H1 (cell line): ENCODE measurements at regions not wholly inside any gene's neighbourhood (a gene's known extent, or its start where the extent isn't known, plus 50 kb on each side); places are given as distances from the start of the nearest gene placed in this dataset.
"Not testable (repeated sequence)": the region's sequence is repeated elsewhere in the genome, so short reads cannot be mapped to it uniquely, and the experiment has no call there.

ENCODE experiments used
- CTCF ChIA-PET: fragments of 300-600 bp; sonication (Branson Sonifier 250); formaldehyde crosslinking; loops from one replicate; lab custom pipeline; 2021; ENCODE audit not compliant: partially characterized antibody; lab: Charles Lee
- POLR2A ChIA-PET: fragments of 300-600 bp; sonication (Branson Sonifier 250); formaldehyde crosslinking; loops from one replicate; lab custom pipeline; 2021; ENCODE audit warnings: inconsistent platforms; ENCODE audit not compliant: partially characterized antibody; lab: Charles Lee
- DNase-seq, 2 experiments: peaks; one replicate each; pipeline versions ENCODE4 v3.0.0 to v3.0.0-alpha.2; 2010 to 2022; ENCODE audit warnings: low spot score in 2 of 2, low read depth in 1 of 2, mixed read lengths in 1 of 2
- FAIRE-seq: peaks from 2 replicates; lab custom pipeline; 2011; peaks lifted over from hg19 to GRCh38; lab: Jason Lieb, UNC
- H2AFZ ChIP-seq: 2 replicates; pipeline ENCODE4 v1.8.1; 2012; ENCODE audit warnings: low read length, inconsistent platforms
- H2AK5ac ChIP-seq: 2 replicates; pipeline ENCODE4 v1.6.1; 2013; ENCODE audit warnings: low read depth, low read length
- H2BK120ac ChIP-seq: replicated peaks from 2 replicates; pipeline ENCODE3; 2013; ENCODE audit warnings: low read depth, low read length, inconsistent platforms
- H2BK12ac ChIP-seq: 2 replicates; pipeline ENCODE4 v1.6.1; 2013; ENCODE audit warnings: low read depth, low read length
- H2BK15ac ChIP-seq: 2 replicates; pipeline ENCODE4 v1.6.1; 2013; ENCODE audit warnings: low read length
- H2BK20ac ChIP-seq: 2 replicates; pipeline ENCODE4 v1.6.1; 2013; ENCODE audit warnings: low read length
- H2BK5ac ChIP-seq: 2 replicates; pipeline ENCODE4 v1.6.1; 2013; ENCODE audit warnings: low read depth, low read length
- H3K14ac ChIP-seq: 2 replicates; pipeline ENCODE4 v1.6.1; 2013; ENCODE audit warnings: inconsistent platforms; ENCODE audit not compliant: insufficient read length
- H3K18ac ChIP-seq: 2 replicates; pipeline ENCODE4 v1.6.1; 2013; ENCODE audit warnings: low read length; ENCODE audit errors: extremely low read depth
- H3K23ac ChIP-seq: 2 replicates; pipeline ENCODE4 v1.6.1; 2013; ENCODE audit warnings: inconsistent platforms; ENCODE audit not compliant: insufficient read length
- H3K23me2 ChIP-seq: 2 replicates; pipeline ENCODE4 v1.6.1; 2013; ENCODE audit warnings: low read depth, low read length
- H3K27ac ChIP-seq: 2 replicates; pipeline ENCODE4 v1.6.1; 2011; ENCODE audit warnings: low read depth, low read length, inconsistent platforms
- H3K27me3 ChIP-seq, 4 experiments: replicated peaks in 1 of 4; 1 replicate in 1 of 4; 2 replicates in 3 of 4; pipeline versions ENCODE4 v1.6.1 to v1.8.1; 2011 to 2013; ENCODE audit warnings: low read length in 3 of 4, mild to moderate bottlenecking in 3 of 4, inconsistent platforms in 2 of 4, mixed read lengths in 2 of 4, moderate library complexity in 1 of 4; ENCODE audit not compliant: control insufficient read depth in 3 of 4, insufficient read depth in 3 of 4; ENCODE audit errors: extremely low read depth in 1 of 4
- H3K36me3 ChIP-seq, 4 experiments: 2 replicates each; pipeline versions ENCODE4 v1.6.1 to v1.8.1; 2011 to 2013; ENCODE audit warnings: mild to moderate bottlenecking in 4 of 4, low read length in 3 of 4, moderate library complexity in 2 of 4, control low read depth in 1 of 4, inconsistent platforms in 1 of 4; ENCODE audit not compliant: insufficient read depth in 4 of 4, control insufficient read depth in 2 of 4
- H3K4ac ChIP-seq: replicated peaks from 2 replicates; pipeline ENCODE3; 2013; ENCODE audit warnings: low read length, low read depth, mixed read lengths, inconsistent platforms; ENCODE audit not compliant: insufficient read length
- H3K4me1 ChIP-seq, 4 experiments: replicated peaks in 1 of 4; 1 replicate in 1 of 4; 2 replicates in 3 of 4; pipeline versions ENCODE4 v1.6.1 to v1.8.1; 2011 to 2013; ENCODE audit warnings: low read length in 3 of 4, inconsistent platforms in 2 of 4, mixed read lengths in 1 of 4; ENCODE audit not compliant: insufficient read depth in 4 of 4, control insufficient read depth in 3 of 4
- H3K4me2 ChIP-seq, 2 experiments: 2 replicates each; pipeline versions ENCODE4 v1.6.1 to v1.8.1; 2011 to 2013; ENCODE audit warnings: low read depth in 2 of 2, low read length in 2 of 2, control low read depth in 1 of 2, inconsistent platforms in 1 of 2, mild to moderate bottlenecking in 1 of 2; ENCODE audit not compliant: insufficient read depth in 1 of 2
- H3K4me3 ChIP-seq, 4 experiments: fragments of 200-600, 300-600 bp in 1 of 4; sonication (generic), shearing (Covaris generic), sonication (Bioruptor Twin) in 1 of 4; 2 replicates each; pipeline versions ENCODE4 v1.5.1 to v1.8.1; 2011 to 2016; ENCODE audit warnings: low read length in 4 of 4, low read depth in 3 of 4, control low read depth in 2 of 4, inconsistent platforms in 2 of 4, mild to moderate bottlenecking in 2 of 4, mixed read lengths in 1 of 4, moderate library complexity in 1 of 4; ENCODE audit not compliant: insufficient read depth in 2 of 4; ENCODE audit errors: extremely low read depth in 1 of 4
- H3K56ac ChIP-seq: replicated peaks from 2 replicates; pipeline ENCODE3; 2013; ENCODE audit warnings: low read depth, mild to moderate bottlenecking, mixed read lengths, low read length, inconsistent platforms; ENCODE audit not compliant: insufficient read length
- H3K79me1 ChIP-seq: 2 replicates; pipeline ENCODE4 v1.6.1; 2013; ENCODE audit warnings: low read depth, low read length, control low read depth
- H3K79me2 ChIP-seq, 2 experiments: 2 replicates each; pipeline versions ENCODE4 v1.6.1 to v1.8.1; 2012 to 2013; ENCODE audit warnings: low read length in 2 of 2, mild to moderate bottlenecking in 2 of 2, inconsistent platforms in 1 of 2; ENCODE audit not compliant: insufficient read depth in 2 of 2, control insufficient read depth in 1 of 2
- H3K9ac ChIP-seq, 4 experiments: replicated peaks in 1 of 4; 1 replicate in 1 of 4; 2 replicates in 3 of 4; pipeline versions ENCODE4 v1.6.1 to v1.8.1; 2011 to 2013; ENCODE audit warnings: low read depth in 3 of 4, low read length in 3 of 4, control low read depth in 2 of 4, mild to moderate bottlenecking in 2 of 4, moderate library complexity in 2 of 4, inconsistent platforms in 1 of 4; ENCODE audit errors: extremely low read depth in 1 of 4
- H3K9me3 ChIP-seq, 2 experiments: 2 replicates each; pipeline versions ENCODE4 v1.6.1 to v1.8.1; 2012 to 2013; ENCODE audit warnings: mild to moderate bottlenecking in 2 of 2, moderate library complexity in 2 of 2, control low read depth in 1 of 2, inconsistent platforms in 1 of 2, low read depth in 1 of 2, low read length in 1 of 2, mixed read lengths in 1 of 2; ENCODE audit not compliant: insufficient read depth in 2 of 2
- H4K20me1 ChIP-seq, 2 experiments: replicated peaks in 1 of 2; 2 replicates each; pipeline versions ENCODE3 to v1.8.1; 2011 to 2013; ENCODE audit warnings: inconsistent platforms in 2 of 2, low read length in 2 of 2, mild to moderate bottlenecking in 1 of 2; ENCODE audit not compliant: insufficient read depth in 2 of 2, control insufficient read depth in 1 of 2
- H4K5ac ChIP-seq: 2 replicates; pipeline ENCODE4 v1.6.1; 2013; ENCODE audit warnings: low read length, low read depth, mixed read lengths, inconsistent platforms; ENCODE audit not compliant: insufficient read length
- H4K8ac ChIP-seq: 2 replicates; pipeline ENCODE4 v1.8.0; 2013; ENCODE audit warnings: mild to moderate bottlenecking, moderate library complexity, low read length, inconsistent platforms; ENCODE audit not compliant: insufficient read depth; ENCODE audit errors: extremely low read depth
- H4K91ac ChIP-seq: replicated peaks from 2 replicates; pipeline ENCODE3; 2013; ENCODE audit warnings: low read length, mixed read lengths, inconsistent platforms; ENCODE audit not compliant: insufficient read length
- WGBS, 2 experiments: shearing (Covaris generic) in 1 of 2; methylation state at CpG; one replicate each; pipeline versions ENCODE4 v1.1.6 to v1.1.7; 2013 to 2015; ENCODE audit warnings: low lambda C conversion rate in 2 of 2, mixed read lengths in 2 of 2, inconsistent platforms in 1 of 2, low coverage in 1 of 2, missing lambda C conversion rate in 1 of 2; ENCODE audit not compliant: insufficient replicate concordance in 2 of 2, insufficient coverage in 1 of 2, insufficient read length in 1 of 2; ENCODE audit errors: extremely low coverage in 1 of 2, missing lambda C conversion rate in 1 of 2; 5-methylcytosine and 5-hydroxymethylcytosine counted together

DNA sequence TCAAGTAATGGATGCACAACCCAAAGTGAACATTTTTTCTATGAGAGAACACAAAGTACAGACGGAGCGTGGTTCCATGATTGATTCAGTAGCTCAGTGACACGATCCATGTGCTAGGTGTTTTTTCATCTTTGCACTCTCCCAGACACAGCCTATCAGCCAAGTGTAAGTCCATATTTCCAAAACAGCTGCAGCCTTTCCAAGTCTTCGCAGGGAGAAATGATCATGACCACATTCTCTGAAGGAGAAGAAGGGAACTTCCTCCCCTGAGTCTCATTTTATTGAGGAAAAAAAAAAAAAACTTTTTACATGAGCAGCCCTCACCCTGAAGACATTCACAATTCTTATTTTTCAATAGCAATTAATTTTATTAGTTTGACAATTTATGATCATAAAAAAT is 958.3 kb downstream of the LTN1 start:
- H3K9me3 ChIP-seq, result peaks cover 12 to 16% of the 10 kb centered on the region in 2 experiments
- H2AK5ac ChIP-seq, H3K79me2 ChIP-seq, H3K27me3 ChIP-seq, H2BK20ac ChIP-seq, H2BK5ac ChIP-seq, H2BK120ac ChIP-seq, H3K4me3 ChIP-seq, H3K4ac ChIP-seq, H3K9ac ChIP-seq, H4K8ac ChIP-seq, H2BK12ac ChIP-seq, DNase-seq, H2BK15ac ChIP-seq, H3K56ac ChIP-seq, H4K5ac ChIP-seq, H3K14ac ChIP-seq, H3K23ac ChIP-seq, H3K79me1 ChIP-seq, H4K91ac ChIP-seq, H3K36me3 ChIP-seq, H4K20me1 ChIP-seq, H3K4me1 ChIP-seq, POLR2A ChIA-PET, H3K23me2 ChIP-seq, H3K18ac ChIP-seq, H3K4me2 ChIP-seq, H3K27ac ChIP-seq, H2AFZ ChIP-seq, FAIRE-seq: not testable (repeated sequence)
- WGBS, 2 experiments, result 85% methylated on average over 4 of the region's 4 CpGs; no CpG with 5 or more reads in 1 of the 2 experiments
- CTCF ChIA-PET, result interaction anchor here (1.7 kb wide), 1 partner anchor 711 kb away, joined by 3 read pairs; no protein-coding TSS in a partner anchor

DNA sequence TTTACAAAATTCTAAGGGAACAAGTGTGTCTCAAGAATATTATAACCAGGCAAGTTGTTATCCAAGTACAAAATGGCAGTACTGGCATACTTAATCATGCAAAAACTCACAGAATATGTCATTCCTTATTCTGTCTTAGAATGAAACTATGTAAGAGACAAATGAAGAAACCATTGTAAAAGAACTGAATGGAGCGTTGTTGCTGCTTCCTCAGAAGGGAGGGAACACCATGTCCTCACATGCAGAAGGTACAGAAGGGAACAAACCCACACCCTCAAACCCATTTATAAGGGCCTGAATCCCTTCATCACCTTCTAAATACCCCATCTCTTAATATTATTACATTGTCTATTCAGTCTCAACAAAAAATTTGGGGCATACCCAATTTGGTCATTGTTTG is 960.0 kb downstream of the LTN1 start:
- H3K56ac ChIP-seq, H2BK15ac ChIP-seq, H2AFZ ChIP-seq, H3K23ac ChIP-seq, H3K27ac ChIP-seq, H3K4me2 ChIP-seq, H2BK20ac ChIP-seq, H3K79me1 ChIP-seq, POLR2A ChIA-PET, H2AK5ac ChIP-seq, H3K36me3 ChIP-seq, H3K9ac ChIP-seq, H3K4me3 ChIP-seq, H4K91ac ChIP-seq, H3K79me2 ChIP-seq, H3K4ac ChIP-seq, FAIRE-seq, H3K4me1 ChIP-seq, H4K5ac ChIP-seq, H4K20me1 ChIP-seq, CTCF ChIA-PET, H2BK5ac ChIP-seq, H2BK120ac ChIP-seq, H3K18ac ChIP-seq, H3K27me3 ChIP-seq, H2BK12ac ChIP-seq, H4K8ac ChIP-seq, DNase-seq, H3K14ac ChIP-seq, H3K23me2 ChIP-seq: not testable (repeated sequence)
- 92% methylated on average over 1 of the region's 1 CpG; no CpG with 5 or more reads in 1 of the 2 experiments for WGBS, 2 experiments
- peaks cover 12 to 16% of the 10 kb centered on the region in 2 experiments for H3K9me3 ChIP-seq
